Gastrocnemius medialis (tissue), 4 donors: ENCODE measurements at regions not wholly inside any gene's neighbourhood (a gene's known extent, or its start where the extent isn't known, plus 50 kb on each side); places are given as distances from the start of the nearest gene placed in this dataset.

Source experiments
- ATAC-seq, 2 donors: fragments of 150-250 bp; one replicate each; pipeline ENCODE4 v1.9.1; 2016
- DNase-seq, 2 donors: peaks; one replicate each; pipeline ENCODE4 v3.0.0-alpha.2; 2019
- H3K27ac ChIP-seq, 4 donors: fragments of 200-600 bp; sonication (generic); 1 replicate in 1 of 4; 2 replicates in 3 of 4; pipeline ENCODE4 v1.5.1; 2016 to 2018; ENCODE audit warnings: mild to moderate bottlenecking in 2 of 4, moderate library complexity in 1 of 4
- H3K27me3 ChIP-seq, 3 donors: fragments of 200-600 bp; sonication (generic) in 2 of 3; 1 replicate in 1 of 3; 2 replicates in 2 of 3; pipeline versions ENCODE4 v1.5.1 to v1.6.0; 2016 to 2019; ENCODE audit warnings: mild to moderate bottlenecking in 1 of 3, moderate library complexity in 1 of 3
- H3K36me3 ChIP-seq, 2 donors: fragments of 200-600 bp; sonication (generic) in 1 of 2; one replicate each; pipeline ENCODE4 v1.5.1; 2017 to 2018
- H3K4me1 ChIP-seq, 2 donors: fragments of 200-600 bp; sonication (generic) in 1 of 2; one replicate each; pipeline ENCODE4 v1.5.1; 2016 to 2017; ENCODE audit warnings: mild to moderate bottlenecking in 2 of 2
- H3K4me3 ChIP-seq, 4 donors: fragments of 200-600 bp; sonication (generic) in 3 of 4; 1 replicate in 1 of 4; 2 replicates in 3 of 4; pipeline ENCODE4 v1.5.1; 2016 to 2019; ENCODE audit warnings: mild to moderate bottlenecking in 2 of 4
- H3K9me3 ChIP-seq, 3 donors: fragments of 200-600 bp; sonication (generic) in 2 of 3; 1 replicate in 1 of 3; 2 replicates in 2 of 3; pipeline ENCODE4 v1.5.1; 2016 to 2019
- CTCF ChIP-seq, 5 experiments: fragments of 450-650 bp in 3 of 5; fragments of 200-600 bp in 2 of 5; sonication (generic) in 2 of 5; IDR thresholded peaks in 4 of 5; conservative IDR thresholded peaks in 1 of 5; 1 replicate in 4 of 5; 2 replicates in 1 of 5; pipeline ENCODE4 v1.5.1; 2016 to 2019; ENCODE audit warnings: antibody characterized with exemption in 5 of 5, mild to moderate bottlenecking in 3 of 5, moderate library complexity in 3 of 5
- POLR2A ChIP-seq, 2 donors: fragments of 450-650 bp; IDR thresholded peaks; one replicate each; pipeline ENCODE4 v1.6.1; 2017; ENCODE audit warnings: antibody characterized with exemption in 2 of 2, mild to moderate bottlenecking in 2 of 2, moderate library complexity in 2 of 2
- in situ Hi-C, 4 donors: fragments of 200-750 bp; cut with MboI; loops; one replicate each; pipeline versions ENCODE4 v1.15.0 to v1.8.0; 2017; ENCODE audit warnings: low sequenced_read_pairs in 4 of 4
- intact Hi-C: fragments of 100-400 bp; cut with DNase I; formaldehyde crosslinking; loops from one replicate; pipeline ENCODE4 v1.15.1; 2023; ENCODE audit warnings: low total_unique reads

GRCh38 chr3:157559401-157559800, 56.2 kb upstream of the VEPH1 start:
- in situ Hi-C loops (no loop called here), intact Hi-C loops (no loop called here)
- no peak for TF ChIP-seq CTCF (IDR thresholded peaks at IDR 0.05 in 4 of 5, conservative IDR thresholded peaks at IDR 0.05 in 1 of 5)
- no peak for TF ChIP-seq POLR2A (IDR thresholded peaks at IDR 0.05)
- H3K27ac ChIP-seq = no peak overlapping the region
- no peaks in the 10 kb centered on the region for H3K9me3 ChIP-seq
- DNase-seq (no peak), ATAC-seq (no peak)
- H3K4me3 ChIP-seq = no peak overlapping the region
- H3K4me1 ChIP-seq = no peaks in the 10 kb centered on the region
- H3K27me3 ChIP-seq = no peaks in the 10 kb centered on the region
- H3K36me3 ChIP-seq = no peaks in the 10 kb centered on the region
